Activated naive CD4-positive, alpha-beta T cell treated with anti-CD3 and anti-CD28 coated beads, Interleukin-2, amount 10 ng/mL, durations not matched to agents 7 days and 5 days (primary cell): ENCODE measurements at regions not wholly inside any gene's neighbourhood (a gene's known extent, or its start where the extent isn't known, plus 50 kb on each side); places are given as distances from the start of the nearest gene placed in this dataset.
"Not testable (repeated sequence)": the region's sequence is repeated elsewhere in the genome, so short reads cannot be mapped to it uniquely, and the experiment has no call there.

Experiments used
- CTCF ChIA-PET: fragments of 350-600 bp; sonication (Branson Sonifier 250); formaldehyde crosslinking; loops from one replicate; lab custom pipeline; 2021; ENCODE audit warnings: antibody characterized with exemption; lab: Charles Lee
- DNase-seq: peaks from one replicate; pipeline ENCODE4 v3.0.0-alpha.2; 2020
- H3K27ac Mint-ChIP-seq: one replicate; pipeline ENCODE4 v1.8.0; 2021; ENCODE audit warnings: mild to moderate bottlenecking, moderate library complexity, mixed read lengths
- H3K27me3 Mint-ChIP-seq: one replicate; pipeline ENCODE4 v1.8.0; 2021; ENCODE audit warnings: mild to moderate bottlenecking, mixed read lengths
- H3K36me3 Mint-ChIP-seq: one replicate; pipeline ENCODE4 v1.8.0; 2021; ENCODE audit warnings: mixed read lengths
- H3K4me1 Mint-ChIP-seq: one replicate; pipeline ENCODE4 v1.8.0; 2021; ENCODE audit warnings: mixed read lengths
- H3K4me3 Mint-ChIP-seq: one replicate; pipeline ENCODE4 v1.8.0; 2021; ENCODE audit warnings: mild to moderate bottlenecking, moderate library complexity, mixed read lengths
- H3K9me3 Mint-ChIP-seq: one replicate; pipeline ENCODE4 v1.8.0; 2021; ENCODE audit warnings: mixed read lengths

DNA sequence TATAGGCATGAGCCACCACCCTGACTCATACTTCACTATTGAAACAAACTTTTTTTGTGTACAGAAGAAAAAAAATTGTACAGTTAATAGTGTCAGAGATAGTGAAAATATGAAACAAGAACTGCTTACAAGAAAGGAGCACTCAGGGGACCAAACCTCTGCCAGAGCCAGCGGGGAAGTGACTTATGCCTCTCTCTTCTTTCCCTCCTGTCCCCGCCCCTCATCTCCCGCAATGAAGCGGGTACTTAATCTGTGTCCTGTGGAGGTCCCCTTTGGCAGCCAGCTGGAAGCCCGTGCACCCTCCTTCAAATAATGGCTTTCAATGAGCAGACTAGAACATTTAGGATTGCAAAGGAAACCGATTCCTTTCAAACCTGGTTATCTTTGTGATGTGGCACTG lies 51.5 kb downstream of the PPIAL4A start:
- H3K4me3 Mint-ChIP-seq = peak overlapping the region; percentile 82
- peak; percentile 42 for DNase-seq
- H3K27me3 Mint-ChIP-seq = not testable (repeated sequence)

GRCh38 chr1:120941836-120942217 lies 52.3 kb downstream of the PPIAL4A start:
- H3K36me3 Mint-ChIP-seq, H3K9me3 Mint-ChIP-seq, H3K27me3 Mint-ChIP-seq, CTCF ChIA-PET, DNase-seq: not testable (repeated sequence)
- H3K4me1 Mint-ChIP-seq = peaks cover 37% of the 10 kb centered on the region
- peak overlapping the region; percentile 82 for H3K4me3 Mint-ChIP-seq
- peak overlapping the region; percentile 99 for H3K27ac Mint-ChIP-seq

More for the DNA sequence above, 51.5 kb downstream of the PPIAL4A start:
- peak overlapping the region; percentile 99 for H3K27ac Mint-ChIP-seq
- H3K9me3 Mint-ChIP-seq, H3K36me3 Mint-ChIP-seq, CTCF ChIA-PET: not testable (repeated sequence)
- peaks cover 37% of the 10 kb centered on the region for H3K4me1 Mint-ChIP-seq

GRCh38 chr1:120942218-120942944 lies 52.8 kb downstream of the PPIAL4A start:
- CTCF ChIA-PET, H3K36me3 Mint-ChIP-seq, H3K9me3 Mint-ChIP-seq, H3K27me3 Mint-ChIP-seq: not testable (repeated sequence)
- H3K27ac Mint-ChIP-seq = peak overlapping the region; percentile 99
- peaks cover 37% of the 10 kb centered on the region for H3K4me1 Mint-ChIP-seq
- peak overlapping the region; percentile 82 for H3K4me3 Mint-ChIP-seq
- peak; percentile 84 for DNase-seq

DNA sequence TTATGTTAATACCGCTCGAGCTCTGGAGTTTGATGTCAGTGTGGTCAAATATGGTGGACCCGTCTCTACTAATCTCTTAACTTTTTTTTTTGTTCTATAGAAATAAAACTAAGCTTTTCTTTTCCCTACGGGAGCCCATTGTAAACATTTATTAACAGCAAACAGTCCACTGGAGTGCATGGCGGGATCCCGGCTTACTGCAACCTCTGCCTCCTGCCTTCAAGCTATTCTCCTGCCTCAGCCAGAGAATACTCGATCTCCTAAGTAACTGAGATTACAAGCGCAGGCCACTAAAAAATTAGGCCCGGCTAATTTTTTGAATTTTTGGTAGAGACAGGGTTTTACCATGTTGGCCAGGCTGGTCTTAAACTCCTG lies 53.4 kb downstream of the PPIAL4A start:
- H3K4me1 Mint-ChIP-seq = peaks cover 34% of the 10 kb centered on the region
- peak overlapping the region; percentile 82 for H3K4me3 Mint-ChIP-seq
- peaks cover 10% of the 10 kb centered on the region for H3K36me3 Mint-ChIP-seq
- H3K27ac Mint-ChIP-seq = peak overlapping the region; percentile 99
- DNase-seq, H3K9me3 Mint-ChIP-seq, H3K27me3 Mint-ChIP-seq, CTCF ChIA-PET: not testable (repeated sequence)

- DNase-seq, H3K4me3 Mint-ChIP-seq, H3K27ac Mint-ChIP-seq, H3K27me3 Mint-ChIP-seq, H3K9me3 Mint-ChIP-seq, CTCF ChIA-PET: not testable (repeated sequence)
- Mint-ChIP-seq H3K36me3 (peaks cover 11% of the 10 kb centered on the region), H3K4me1 (peaks cover 22% of the 10 kb centered on the region)
Measured at GRCh38 chr1:120944691-120945090, 55.1 kb downstream of the PPIAL4A start.

GRCh38 chr1:120945122-120945521 lies 55.6 kb downstream of the PPIAL4A start:
- H3K36me3 Mint-ChIP-seq = peaks cover 11% of the 10 kb centered on the region
- H3K27me3 Mint-ChIP-seq, DNase-seq, H3K27ac Mint-ChIP-seq, H3K9me3 Mint-ChIP-seq, CTCF ChIA-PET, H3K4me3 Mint-ChIP-seq: not testable (repeated sequence)
- H3K4me1 Mint-ChIP-seq = peaks cover 21% of the 10 kb centered on the region

- H3K27me3 Mint-ChIP-seq, H3K27ac Mint-ChIP-seq, H3K9me3 Mint-ChIP-seq, CTCF ChIA-PET, DNase-seq, H3K4me3 Mint-ChIP-seq: not testable (repeated sequence)
- H3K36me3 Mint-ChIP-seq = peaks cover 16% of the 10 kb centered on the region
- H3K4me1 Mint-ChIP-seq = peaks cover 10% of the 10 kb centered on the region
Measured at GRCh38 chr1:120947114-120947513, 57.5 kb downstream of the PPIAL4A start.

DNA sequence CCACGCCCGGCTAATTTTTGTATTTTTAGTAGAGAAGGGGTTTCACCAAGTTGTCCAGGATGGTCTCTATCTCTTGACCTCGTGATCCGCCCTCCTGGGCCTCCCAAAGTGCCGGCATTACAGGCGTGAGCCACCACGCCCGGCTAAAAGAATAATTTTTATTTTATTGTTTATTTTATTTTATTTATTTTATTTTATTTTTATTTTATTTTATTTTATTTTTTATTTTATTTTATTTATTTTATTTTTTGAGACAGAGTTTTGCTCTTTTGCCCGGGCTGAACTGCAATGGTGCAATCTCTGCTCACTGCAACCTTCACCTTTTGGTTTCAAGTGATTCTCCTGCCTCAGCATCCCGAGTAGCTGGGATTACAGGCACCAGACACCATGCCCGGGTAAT lies 60.2 kb downstream of the PPIAL4A start:
- H3K27me3 Mint-ChIP-seq, CTCF ChIA-PET, H3K9me3 Mint-ChIP-seq, DNase-seq, H3K4me3 Mint-ChIP-seq, H3K4me1 Mint-ChIP-seq, H3K27ac Mint-ChIP-seq: not testable (repeated sequence)
- H3K36me3 Mint-ChIP-seq = peaks cover 28% of the 10 kb centered on the region

- H3K27ac Mint-ChIP-seq, H3K9me3 Mint-ChIP-seq, DNase-seq, CTCF ChIA-PET, H3K4me3 Mint-ChIP-seq, H3K27me3 Mint-ChIP-seq, H3K4me1 Mint-ChIP-seq: not testable (repeated sequence)
- H3K36me3 Mint-ChIP-seq = peaks cover 33% of the 10 kb centered on the region
Measured at GRCh38 chr1:120950633-120951032, 61.1 kb downstream of the PPIAL4A start.

DNA sequence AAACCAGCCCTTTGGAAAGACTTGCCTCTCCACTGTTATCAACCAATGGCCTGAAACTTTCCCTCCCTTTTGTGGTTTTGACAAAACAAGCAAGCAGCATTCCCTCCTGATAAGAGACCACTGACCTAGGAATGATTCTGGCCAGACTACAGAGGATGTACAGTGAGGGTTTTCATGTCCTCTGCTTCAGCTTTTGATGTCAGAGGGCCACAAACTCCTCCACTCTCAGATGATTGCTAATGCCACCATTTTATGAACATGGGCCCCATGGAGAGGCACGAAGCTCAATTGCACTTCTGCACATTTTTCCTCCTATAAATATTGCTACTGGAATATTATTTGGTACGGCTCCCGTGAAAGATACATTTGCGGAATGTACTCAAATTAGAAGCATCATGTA lies 61.5 kb downstream of the PPIAL4A start:
- peaks cover 33% of the 10 kb centered on the region for H3K36me3 Mint-ChIP-seq
- CTCF ChIA-PET, H3K9me3 Mint-ChIP-seq, H3K4me1 Mint-ChIP-seq, H3K4me3 Mint-ChIP-seq, H3K27ac Mint-ChIP-seq, H3K27me3 Mint-ChIP-seq, DNase-seq: not testable (repeated sequence)

DNA sequence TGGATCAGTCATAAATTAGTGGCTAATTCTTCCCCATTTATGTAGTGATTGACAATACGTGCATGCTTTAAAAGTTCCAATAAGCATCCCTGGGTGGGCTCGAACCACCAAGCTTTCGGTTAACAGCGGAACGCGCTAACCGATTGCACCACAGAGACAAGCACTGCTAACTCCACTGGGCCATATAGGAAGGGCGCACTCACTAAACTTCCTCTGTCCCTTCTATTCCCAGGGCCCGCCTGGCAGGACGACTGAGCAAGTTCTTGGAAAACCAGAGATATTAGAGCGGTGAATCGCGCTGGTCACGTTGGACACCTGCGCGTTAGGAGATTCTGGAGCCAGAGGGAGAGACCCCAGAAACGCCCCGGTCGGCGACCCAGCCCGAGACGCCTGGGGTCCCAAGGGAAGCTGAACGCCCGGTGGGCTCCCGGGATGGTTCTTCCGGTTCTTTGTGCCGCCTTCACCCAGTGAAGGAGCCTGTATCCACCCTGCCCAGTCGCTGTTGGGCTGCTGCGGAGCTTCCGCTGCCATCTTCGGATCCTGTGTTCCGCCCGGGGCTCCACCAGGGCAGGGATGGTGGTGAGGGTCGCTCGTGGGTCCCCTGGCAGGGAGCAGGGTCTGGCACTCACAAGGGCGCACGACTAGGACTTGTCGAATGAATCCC lies 62.8 kb downstream of the PPIAL4A start:
- H3K27me3 Mint-ChIP-seq, H3K4me1 Mint-ChIP-seq: not testable (repeated sequence)

GRCh38 chr1:120952871-120953265 lies 63.3 kb downstream of the PPIAL4A start:
- H3K4me1 Mint-ChIP-seq, H3K9me3 Mint-ChIP-seq, H3K27ac Mint-ChIP-seq, DNase-seq, CTCF ChIA-PET, H3K4me3 Mint-ChIP-seq, H3K27me3 Mint-ChIP-seq: not testable (repeated sequence)
- peaks cover 32% of the 10 kb centered on the region for H3K36me3 Mint-ChIP-seq

More for the DNA sequence above, 62.8 kb downstream of the PPIAL4A start:
- H3K9me3 Mint-ChIP-seq, DNase-seq, CTCF ChIA-PET, H3K4me3 Mint-ChIP-seq, H3K27ac Mint-ChIP-seq: not testable (repeated sequence)
- peaks cover 33% of the 10 kb centered on the region for H3K36me3 Mint-ChIP-seq

DNA sequence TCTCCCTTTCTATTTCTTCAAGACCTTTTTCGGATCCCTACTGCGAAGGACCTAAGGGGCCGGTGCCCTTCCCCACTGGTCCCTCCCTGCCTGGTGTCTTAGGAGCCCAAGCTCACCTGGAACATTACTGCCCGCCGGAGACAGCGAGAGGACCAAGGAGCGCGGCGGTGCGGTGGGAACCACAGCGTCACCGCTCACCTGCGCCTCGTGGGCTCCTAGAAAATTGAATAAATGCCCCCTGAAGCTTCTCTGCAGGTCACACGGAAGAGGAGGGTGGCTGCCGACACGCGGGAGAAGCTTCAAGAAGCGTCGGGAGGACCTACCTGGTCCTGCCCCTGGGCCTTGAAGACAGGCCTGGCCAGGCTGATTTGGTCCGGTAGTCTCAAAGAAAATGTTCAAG lies 65.2 kb downstream of the PPIAL4A start:
- Mint-ChIP-seq H3K27me3 (no peaks in the 10 kb centered on the region), H3K4me3 (no peak overlapping the region), H3K4me1 (no peaks in the 10 kb centered on the region), H3K9me3 (no peaks in the 10 kb centered on the region), H3K27ac (no peak overlapping the region), H3K36me3 (peaks cover 29% of the 10 kb centered on the region)
- CTCF ChIA-PET = no interaction called here
- DNase-seq = no peak

GRCh38 chr1:120955961-120956360 lies 66.4 kb downstream of the PPIAL4A start:
- H3K27ac Mint-ChIP-seq, H3K4me3 Mint-ChIP-seq, DNase-seq, H3K9me3 Mint-ChIP-seq, CTCF ChIA-PET, H3K27me3 Mint-ChIP-seq, H3K4me1 Mint-ChIP-seq: not testable (repeated sequence)
- H3K36me3 Mint-ChIP-seq = peaks cover 25% of the 10 kb centered on the region

DNA sequence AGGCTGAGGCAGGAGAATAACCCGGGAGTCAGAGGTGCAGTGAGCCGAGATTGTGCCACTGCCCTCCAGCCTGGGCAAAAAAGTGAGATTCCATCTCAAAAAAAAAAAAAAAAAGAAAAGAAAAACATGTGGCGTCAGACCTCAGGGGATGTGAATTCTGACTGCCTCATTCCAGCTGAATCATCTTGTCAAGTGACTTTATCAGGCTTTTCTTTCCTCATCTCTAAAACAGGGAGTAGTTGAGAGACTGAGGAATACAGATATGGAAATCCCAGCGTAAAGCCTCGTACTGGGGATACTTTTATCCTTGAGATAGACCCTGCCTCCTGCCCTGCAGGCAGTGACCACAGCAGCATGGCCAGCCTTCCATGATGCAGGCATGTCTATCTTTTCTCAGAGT lies 76.4 kb downstream of the PPIAL4A start:
- DNase-seq, H3K9me3 Mint-ChIP-seq, H3K27me3 Mint-ChIP-seq, H3K27ac Mint-ChIP-seq, H3K4me1 Mint-ChIP-seq, H3K36me3 Mint-ChIP-seq, H3K4me3 Mint-ChIP-seq, CTCF ChIA-PET: not testable (repeated sequence)
